Mucosa of descending colon (tissue), 3 donors: ENCODE measurements at regions not wholly inside any gene's neighbourhood (a gene's known extent, or its start where the extent isn't known, plus 50 kb on each side); places are given as distances from the start of the nearest gene placed in this dataset.
A peak's percentile ranks its signal among the peaks of the same experiment; 100 is the strongest.

Experiments
- ATAC-seq: fragments of 200-7000 bp; cut with Tn5 transposase; one replicate; pipeline ENCODE4 v1.9.1; 2020; ENCODE audit warnings: mild to moderate bottlenecking, moderate library complexity
- DNase-seq, 3 donors: peaks; one replicate each; pipeline ENCODE4 v3.0.0-alpha.2; 2020
- H3K36me3 ChIP-seq: fragments of 200-600 bp; one replicate; pipeline ENCODE4 v1.8.0; 2021; ENCODE audit warnings: low read depth, mild to moderate bottlenecking
- H3K4me1 ChIP-seq: fragments of 200-600 bp; one replicate; pipeline ENCODE4 v1.8.0; 2021; ENCODE audit warnings: low read depth, mild to moderate bottlenecking
- H3K4me3 ChIP-seq: fragments of 200-600 bp; one replicate; pipeline ENCODE4 v1.8.0; 2021; ENCODE audit warnings: mild to moderate bottlenecking
- H3K9me3 ChIP-seq: fragments of 200-600 bp; one replicate; pipeline ENCODE4 v1.8.0; 2021; ENCODE audit warnings: mild to moderate bottlenecking
- intact Hi-C, 2 donors: fragments of 100-400 bp; cut with DNase I in 1 of 2; cut with micrococcal nuclease in 1 of 2; formaldehyde crosslinking; loops; one replicate each; pipeline versions ENCODE4 v1.11.0 to v1.11.1; 2022; cut with DNase I, micrococcal nuclease
- TF ChIP-seq, protein P1 (sequence below): fragments of 200-600 bp; IDR thresholded peaks from one replicate; pipeline ENCODE4 v1.8.0; 2022; ENCODE audit warnings: antibody characterized with exemption, mild to moderate bottlenecking
- donor health status: DM: no; HTN: no; CAD: no; lungs with moderate emphysema.
- donor health status: DM: no; HTN: no; CAD: no.
- donor health status: DM: no; HTN: yes; CAD: no.

DNA sequence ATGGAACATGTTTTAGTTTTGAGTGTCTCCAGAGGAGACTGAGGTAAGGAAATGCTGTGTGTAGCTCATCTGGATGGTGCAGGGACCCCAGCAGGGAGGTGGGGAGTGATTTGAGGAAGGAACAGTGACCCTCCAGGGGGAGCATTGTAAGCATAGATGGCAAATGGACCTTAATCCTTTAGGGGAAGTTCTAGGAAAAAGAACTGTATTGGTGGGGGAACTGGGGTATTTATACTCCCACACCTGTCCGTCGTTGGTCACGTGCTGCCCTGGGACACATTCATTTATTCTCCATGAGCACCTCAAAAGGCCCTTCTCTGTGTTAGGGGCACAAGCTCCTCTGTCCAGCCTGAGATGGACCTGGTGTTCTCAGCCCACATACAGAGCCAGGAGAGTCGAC, 233.9 kb upstream of the HDAC4 start:
- intact Hi-C loops: no loop called here
- Histone ChIP-seq H3K4me1 (no peaks in the 10 kb centered on the region), H3K36me3 (no peaks in the 10 kb centered on the region), H3K9me3 (no peaks in the 10 kb centered on the region), H3K4me3 (no peak overlapping the region)
- ATAC-seq (no peak), DNase-seq (no peak)
- TF ChIP-seq, protein P1, sequence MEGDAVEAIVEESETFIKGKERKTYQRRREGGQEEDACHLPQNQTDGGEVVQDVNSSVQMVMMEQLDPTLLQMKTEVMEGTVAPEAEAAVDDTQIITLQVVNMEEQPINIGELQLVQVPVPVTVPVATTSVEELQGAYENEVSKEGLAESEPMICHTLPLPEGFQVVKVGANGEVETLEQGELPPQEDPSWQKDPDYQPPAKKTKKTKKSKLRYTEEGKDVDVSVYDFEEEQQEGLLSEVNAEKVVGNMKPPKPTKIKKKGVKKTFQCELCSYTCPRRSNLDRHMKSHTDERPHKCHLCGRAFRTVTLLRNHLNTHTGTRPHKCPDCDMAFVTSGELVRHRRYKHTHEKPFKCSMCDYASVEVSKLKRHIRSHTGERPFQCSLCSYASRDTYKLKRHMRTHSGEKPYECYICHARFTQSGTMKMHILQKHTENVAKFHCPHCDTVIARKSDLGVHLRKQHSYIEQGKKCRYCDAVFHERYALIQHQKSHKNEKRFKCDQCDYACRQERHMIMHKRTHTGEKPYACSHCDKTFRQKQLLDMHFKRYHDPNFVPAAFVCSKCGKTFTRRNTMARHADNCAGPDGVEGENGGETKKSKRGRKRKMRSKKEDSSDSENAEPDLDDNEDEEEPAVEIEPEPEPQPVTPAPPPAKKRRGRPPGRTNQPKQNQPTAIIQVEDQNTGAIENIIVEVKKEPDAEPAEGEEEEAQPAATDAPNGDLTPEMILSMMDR: no peak

DNA sequence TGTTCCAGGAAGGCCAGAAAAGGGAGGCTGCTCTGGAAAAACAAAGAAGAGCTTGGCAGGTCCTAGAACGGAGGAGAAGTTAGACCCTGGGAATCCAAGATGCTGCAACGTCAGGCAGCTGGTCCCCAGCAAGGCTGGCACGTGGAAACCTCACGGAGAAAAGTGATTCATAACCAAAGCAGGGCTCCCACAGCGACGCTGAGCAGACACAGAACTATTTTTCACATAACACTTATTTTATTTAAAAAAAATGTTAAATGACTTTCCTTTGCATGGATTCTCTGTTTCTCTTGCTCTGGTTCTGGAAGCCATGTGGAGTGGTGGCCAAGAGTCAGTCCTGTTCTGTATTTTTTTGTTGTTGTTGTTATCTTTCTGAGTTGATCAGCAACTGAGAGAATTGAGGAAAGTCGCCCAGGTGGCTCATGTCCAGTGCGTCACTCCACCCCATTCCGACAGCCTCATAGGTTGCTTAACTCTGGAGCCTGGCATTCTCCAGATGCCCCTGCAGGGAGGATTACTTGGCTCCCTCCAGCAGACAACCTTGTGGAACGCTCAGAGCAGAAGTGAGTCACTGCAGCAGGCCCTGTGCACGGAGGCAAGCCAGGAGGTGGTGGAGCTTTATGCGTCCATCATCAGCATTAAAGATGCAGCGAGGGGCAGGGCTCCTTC, 229.9 kb upstream of the HDAC4 start:
- ATAC-seq (no peak), DNase-seq (no peak)
- intact Hi-C loops: no loop called here
- TF ChIP-seq, protein P1: no peak
- Histone ChIP-seq H3K4me3 (no peak overlapping the region), H3K9me3 (no peaks in the 10 kb centered on the region), H3K4me1 (no peaks in the 10 kb centered on the region), H3K36me3 (no peaks in the 10 kb centered on the region)

DNA sequence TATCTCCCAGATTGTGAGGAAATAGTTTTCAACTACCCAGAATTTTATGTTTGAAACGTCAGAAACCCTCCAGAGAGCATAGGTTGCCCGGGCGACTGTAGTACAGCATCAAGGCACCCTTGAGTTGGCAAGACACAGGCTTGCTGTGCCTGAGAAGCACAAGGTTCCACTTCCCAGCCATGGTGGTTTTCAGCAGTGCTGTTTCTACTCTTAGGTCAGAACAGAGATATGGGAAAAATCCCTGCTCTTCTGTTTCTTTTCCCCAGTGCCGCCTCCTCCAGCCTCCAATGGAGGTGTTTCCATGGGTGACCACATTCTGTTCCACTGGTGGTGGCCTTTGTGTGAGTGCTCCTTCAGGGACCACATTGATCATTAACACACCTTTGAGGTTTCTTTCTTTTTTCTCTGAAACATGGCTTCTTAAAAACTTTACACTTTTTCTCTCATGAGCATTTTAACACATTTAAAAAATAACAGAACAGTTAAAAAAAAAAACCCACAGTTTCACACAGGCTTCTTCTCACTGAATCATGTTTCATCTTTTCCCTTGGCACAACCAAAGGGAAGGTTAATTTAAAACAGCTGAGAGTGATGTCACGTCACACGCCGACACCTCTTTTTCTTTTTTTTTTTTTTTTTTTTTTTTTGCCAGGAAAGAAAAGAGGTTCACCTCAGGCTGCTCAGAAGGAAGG, 229.3 kb upstream of the HDAC4 start:
- TF ChIP-seq, protein P1: no peak
- no peak overlapping the region for H3K4me3 ChIP-seq
- no peaks in the 10 kb centered on the region for H3K4me1 ChIP-seq
- no peaks in the 10 kb centered on the region for H3K36me3 ChIP-seq
- ATAC-seq: no peak
- no peak for DNase-seq
- intact Hi-C loops: no loop called here
- H3K9me3 ChIP-seq: no peaks in the 10 kb centered on the region

- intact Hi-C loops: no loop called here
- Histone ChIP-seq H3K9me3 (no peaks in the 10 kb centered on the region), H3K4me1 (no peaks in the 10 kb centered on the region), H3K4me3 (no peak overlapping the region), H3K36me3 (no peaks in the 10 kb centered on the region)
- ATAC-seq (no peak), DNase-seq (no peak)
- TF ChIP-seq, protein P1: no peak
Observed at GRCh38 chr2:239626961-239627592, 226.3 kb upstream of the HDAC4 start.

DNA sequence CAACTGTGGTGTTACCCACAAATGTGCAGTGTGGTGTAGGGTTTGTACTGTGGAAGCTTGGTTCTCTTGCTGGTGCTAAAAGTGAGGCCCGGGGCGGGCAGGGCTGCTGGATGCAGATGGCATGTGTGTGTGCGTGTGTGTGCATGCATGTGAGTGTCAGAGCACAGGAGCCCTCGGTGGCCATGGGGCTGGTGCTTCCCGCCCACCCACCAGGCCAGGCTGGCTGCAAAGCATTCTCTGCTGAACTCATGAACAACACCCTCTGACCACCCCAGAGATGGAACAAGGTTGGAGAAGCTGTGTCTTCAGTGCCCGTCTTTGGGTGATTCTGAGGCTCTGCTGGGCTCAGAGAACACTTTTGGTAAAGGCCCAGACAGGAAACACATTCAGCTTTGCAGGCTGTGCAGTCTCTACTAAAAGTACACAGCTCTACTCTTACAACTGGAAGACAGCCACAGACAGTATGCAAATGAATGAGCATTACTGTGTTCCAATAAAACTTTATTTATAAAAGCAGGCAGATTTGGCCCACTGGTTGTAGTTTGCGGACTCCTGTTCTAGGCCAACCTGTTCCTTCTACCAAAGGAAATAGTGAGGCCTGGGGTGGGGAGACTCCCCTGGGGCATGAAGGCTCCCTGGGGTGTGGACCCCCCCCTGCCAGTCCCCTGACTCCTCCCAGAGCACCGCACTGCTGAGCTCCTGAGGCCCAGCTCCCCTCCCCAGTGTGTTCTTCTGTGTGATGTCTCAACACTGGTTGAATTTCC, 225.3 kb upstream of the HDAC4 start:
- intact Hi-C loops: no loop called here
- TF ChIP-seq, protein P1: no peak
- DNase-seq (no peak), ATAC-seq (peak; percentile 47)
- Histone ChIP-seq H3K36me3 (no peaks in the 10 kb centered on the region), H3K4me1 (no peaks in the 10 kb centered on the region), H3K4me3 (no peak overlapping the region), H3K9me3 (no peaks in the 10 kb centered on the region)
